ENCODE measurements at regions not wholly inside any gene's neighbourhood (a gene's known extent, or its start where the extent isn't known, plus 50 kb on each side); places are given as distances from the start of the nearest gene placed in this dataset.

DNA sequence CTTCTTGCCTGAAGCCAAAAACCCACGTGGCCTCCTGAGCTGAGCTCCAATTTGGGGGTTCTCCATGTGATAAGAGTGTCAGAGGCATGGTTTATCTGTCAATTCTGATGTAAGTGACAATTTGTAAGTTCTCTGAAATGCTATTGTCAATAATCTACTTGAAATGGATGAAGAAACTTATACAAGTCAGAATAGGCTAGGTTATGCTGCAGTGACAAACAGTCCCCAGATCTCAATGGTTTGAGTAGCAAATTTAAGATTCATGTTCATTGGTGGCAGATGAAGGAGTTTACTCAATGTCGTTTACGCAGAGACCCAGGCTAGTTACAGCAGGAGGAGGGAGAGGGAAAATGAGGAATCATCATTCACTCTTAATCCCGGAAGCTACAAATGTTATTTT is 352.4 kb downstream of the KIF16B start:
- H3K36me3 ChIP-seq (ENCODE audit: control insufficient read depth, insufficient read depth, low read length), result no peaks in the 10 kb centered on the region
- no peak for DNase-seq
- peaks cover 5% of the 10 kb centered on the region; the same call in 1 of the 2 replicates for H3K9me3 ChIP-seq (ENCODE audit: control insufficient read depth, insufficient read depth, low read length)
- no peak overlapping the region for H2AK5ac ChIP-seq (ENCODE audit: low read depth, low read length)
- TF ChIP-seq CEBPB (IDR thresholded peaks at IDR 0.05; ENCODE audit: low read depth, low read length), result no peak
- TF ChIP-seq MAZ (IDR thresholded peaks at IDR 0.05; ENCODE audit: borderline replicate concordance, low read depth, low read length), result no peak
- TF ChIP-seq FOS (IDR thresholded peaks at IDR 0.05; ENCODE audit: low read depth, low read length), result no peak
- no peak for TF ChIP-seq RAD21 (IDR thresholded peaks at IDR 0.05; ENCODE audit: low read length)
- TF ChIP-seq, protein P1, sequence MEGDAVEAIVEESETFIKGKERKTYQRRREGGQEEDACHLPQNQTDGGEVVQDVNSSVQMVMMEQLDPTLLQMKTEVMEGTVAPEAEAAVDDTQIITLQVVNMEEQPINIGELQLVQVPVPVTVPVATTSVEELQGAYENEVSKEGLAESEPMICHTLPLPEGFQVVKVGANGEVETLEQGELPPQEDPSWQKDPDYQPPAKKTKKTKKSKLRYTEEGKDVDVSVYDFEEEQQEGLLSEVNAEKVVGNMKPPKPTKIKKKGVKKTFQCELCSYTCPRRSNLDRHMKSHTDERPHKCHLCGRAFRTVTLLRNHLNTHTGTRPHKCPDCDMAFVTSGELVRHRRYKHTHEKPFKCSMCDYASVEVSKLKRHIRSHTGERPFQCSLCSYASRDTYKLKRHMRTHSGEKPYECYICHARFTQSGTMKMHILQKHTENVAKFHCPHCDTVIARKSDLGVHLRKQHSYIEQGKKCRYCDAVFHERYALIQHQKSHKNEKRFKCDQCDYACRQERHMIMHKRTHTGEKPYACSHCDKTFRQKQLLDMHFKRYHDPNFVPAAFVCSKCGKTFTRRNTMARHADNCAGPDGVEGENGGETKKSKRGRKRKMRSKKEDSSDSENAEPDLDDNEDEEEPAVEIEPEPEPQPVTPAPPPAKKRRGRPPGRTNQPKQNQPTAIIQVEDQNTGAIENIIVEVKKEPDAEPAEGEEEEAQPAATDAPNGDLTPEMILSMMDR (conservative IDR thresholded peaks at IDR 0.05; ENCODE audit: low read depth, low read length), result no peak
- TF ChIP-seq, protein P2, sequence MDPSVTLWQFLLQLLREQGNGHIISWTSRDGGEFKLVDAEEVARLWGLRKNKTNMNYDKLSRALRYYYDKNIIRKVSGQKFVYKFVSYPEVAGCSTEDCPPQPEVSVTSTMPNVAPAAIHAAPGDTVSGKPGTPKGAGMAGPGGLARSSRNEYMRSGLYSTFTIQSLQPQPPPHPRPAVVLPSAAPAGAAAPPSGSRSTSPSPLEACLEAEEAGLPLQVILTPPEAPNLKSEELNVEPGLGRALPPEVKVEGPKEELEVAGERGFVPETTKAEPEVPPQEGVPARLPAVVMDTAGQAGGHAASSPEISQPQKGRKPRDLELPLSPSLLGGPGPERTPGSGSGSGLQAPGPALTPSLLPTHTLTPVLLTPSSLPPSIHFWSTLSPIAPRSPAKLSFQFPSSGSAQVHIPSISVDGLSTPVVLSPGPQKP (IDR thresholded peaks at IDR 0.05; ENCODE audit: borderline replicate concordance, low read depth, low read length), result no peak
- TF ChIP-seq MXI1 (IDR thresholded peaks at IDR 0.05; ENCODE audit: borderline replicate concordance, low read depth, low read length), result no peak
- TF ChIP-seq RCOR1 (IDR thresholded peaks at IDR 0.05; ENCODE audit: insufficient replicate concordance, low read length), result no peak
- no peak for TF ChIP-seq CHD1 (IDR thresholded peaks at IDR 0.05; ENCODE audit: low read depth, low read length)
- no peak for TF ChIP-seq RFX5 (IDR thresholded peaks at IDR 0.05; ENCODE audit: low read depth, low read length)
- TF ChIP-seq SMC3 (IDR thresholded peaks at IDR 0.05; ENCODE audit: low read depth, low read length), result no peak
- TF ChIP-seq POLR2A (IDR thresholded peaks at IDR 0.05; ENCODE audit: low read depth, low read length), result no peak
- TF ChIP-seq BHLHE40 (IDR thresholded peaks at IDR 0.05; ENCODE audit: low read depth, low read length), result no peak
- no peak for TF ChIP-seq NFE2L2 (IDR thresholded peaks at IDR 0.05; ENCODE audit: low read depth, low read length)
- intact Hi-C loops (cut with micrococcal nuclease), result no loop called here
- H3K4me2 ChIP-seq (ENCODE audit: low read depth, low read length), result no peak overlapping the region
- no peak overlapping the region for H3K56ac ChIP-seq (ENCODE audit: extremely low read depth, insufficient read depth, low read length)
- in situ Hi-C loops (cut with MboI; ENCODE audit: low sequenced_read_pairs), result no loop called here
- H3K79me1 ChIP-seq (ENCODE audit: low read depth in 1 of 2, low read length in 2 of 2), result no peaks in the 10 kb centered on the region
- ATAC-seq (ENCODE audit: low read depth), result no peak
- ChIA-PET POLR2A (ENCODE audit: unreplicated experiment) (no interaction called here), CTCF (no interaction called here)
- no peak overlapping the region for H3K18ac ChIP-seq (ENCODE audit: low read depth, low read length)
- no peak overlapping the region for H3K4me3 ChIP-seq (ENCODE audit: insufficient read depth, low read depth, low read length)
- no peak overlapping the region for H2BK20ac ChIP-seq (ENCODE audit: low read depth, low read length)
- no peaks in the 10 kb centered on the region for H3K4me1 ChIP-seq (ENCODE audit: control insufficient read depth, insufficient read depth, low read length)
- dilution Hi-C loops (cut with HindIII; ENCODE audit: low sequenced_read_pairs, unreplicated experiment), result no loop called here
- H4K20me1 ChIP-seq (ENCODE audit: insufficient read depth, low read length), result no peaks in the 10 kb centered on the region
- no peak overlapping the region for H2BK120ac ChIP-seq (ENCODE audit: low read depth, low read length)
- H4K8ac ChIP-seq (ENCODE audit: low read depth in 2 of 2, low read length in 2 of 2), result no peak overlapping the region
- H2AK9ac ChIP-seq (replicated peaks; ENCODE audit: low read depth, low read length, poor library complexity), result no peak overlapping the region
- no peak overlapping the region for H3K27ac ChIP-seq (ENCODE audit: insufficient read depth, low read length)
- no peak overlapping the region for H3K9ac ChIP-seq (ENCODE audit: low read depth, low read length)
- H2BK5ac ChIP-seq (ENCODE audit: low read depth, low read length, poor library complexity, severe bottlenecking), result no peak overlapping the region
- no CpG with 5 or more reads among the region's 4 CpGs for WGBS, 2 experiments (ENCODE audit: extremely low coverage in 2 of 2, insufficient read length in 1 of 2)
- H4K91ac ChIP-seq (ENCODE audit: insufficient read depth, low read depth, low read length), result no peak overlapping the region
- H3K23ac ChIP-seq (ENCODE audit: low read depth, low read length), result no peak overlapping the region
- BruUV-seq (replicated peaks), result no TSS peak
- no peak overlapping the region for H3K4ac ChIP-seq (ENCODE audit: low read depth, low read length)
- H2BK15ac ChIP-seq (ENCODE audit: low read depth, low read length), result no peak overlapping the region
- H3K27me3 ChIP-seq (ENCODE audit: control insufficient read depth, insufficient read depth, low read length), result no peaks in the 10 kb centered on the region
- H3K14ac ChIP-seq (replicated peaks; ENCODE audit: low read depth, low read length), result no peak overlapping the region
- H2AFZ ChIP-seq (replicated peaks; ENCODE audit: low read length, poor library complexity), result no peak overlapping the region
- no peak overlapping the region for H4K5ac ChIP-seq (ENCODE audit: low read depth, low read length)
- H3K9me1 ChIP-seq (ENCODE audit: insufficient read depth, low read length), result no peaks in the 10 kb centered on the region
